OCI-LY1 (cell line): ENCODE measurements at regions not wholly inside any gene's neighbourhood (a gene's known extent, or its start where the extent isn't known, plus 50 kb on each side); places are given as distances from the start of the nearest gene placed in this dataset.

Source experiments
- H2AFZ ChIP-seq: fragments of 200-600 bp; sonication (generic), shearing (Covaris generic); 2 replicates; pipeline ENCODE4 v1.6.0; 2014; ENCODE audit warnings: antibody characterized with exemption, mild to moderate bottlenecking, low read length
- H3F3A ChIP-seq: fragments of 200-600 bp; sonication (generic), shearing (Covaris generic); 2 replicates; pipeline ENCODE4 v1.6.0; 2014; ENCODE audit warnings: mild to moderate bottlenecking, antibody characterized with exemption, low read length, moderate library complexity; ENCODE audit not compliant: insufficient read depth
- H3K27ac ChIP-seq: fragments of 200-600 bp; sonication (generic); 2 replicates; pipeline ENCODE4 v1.5.1; 2014; ENCODE audit warnings: low read length, mixed run types, mild to moderate bottlenecking, low read depth; ENCODE audit not compliant: poor library complexity, severe bottlenecking
- H3K27me3 ChIP-seq: fragments of 200-600 bp; sonication (generic); 2 replicates; pipeline ENCODE4 v1.6.0; 2014; ENCODE audit warnings: antibody characterized with exemption, mild to moderate bottlenecking, low read length, moderate library complexity; ENCODE audit not compliant: insufficient read depth
- H3K36me3 ChIP-seq: fragments of 200-600 bp; sonication (generic); 2 replicates; pipeline ENCODE4 v1.6.1; 2014; ENCODE audit warnings: mild to moderate bottlenecking, antibody characterized with exemption, low read length, moderate library complexity, mixed read lengths; ENCODE audit not compliant: insufficient read depth
- H3K4me1 ChIP-seq: fragments of 200-600 bp; sonication (generic); 2 replicates; pipeline ENCODE4 v1.5.1; 2014; ENCODE audit warnings: mild to moderate bottlenecking, low read length, moderate library complexity; ENCODE audit not compliant: insufficient read depth, severe bottlenecking
- H3K4me2 ChIP-seq: fragments of 200-600 bp; sonication (generic), shearing (Covaris generic); 2 replicates; pipeline ENCODE4 v1.6.1; 2014; ENCODE audit warnings: low read length
- H3K4me3 ChIP-seq: fragments of 200-600 bp; sonication (generic); 2 replicates; pipeline ENCODE4 v1.5.1; 2014; ENCODE audit warnings: low read length, low read depth, mild to moderate bottlenecking, mixed read lengths; ENCODE audit not compliant: poor library complexity, severe bottlenecking
- H3K79me2 ChIP-seq: fragments of 200-600 bp; shearing (Covaris generic); 2 replicates; pipeline ENCODE4 v1.6.1; 2016; ENCODE audit warnings: mixed run types, low read length, mixed read lengths; ENCODE audit not compliant: insufficient read depth
- H3K9ac ChIP-seq: fragments of 200-600 bp; sonication (generic), shearing (Covaris generic); 2 replicates; pipeline ENCODE4 v1.6.1; 2014; ENCODE audit warnings: mild to moderate bottlenecking, low read length, mixed read lengths
- H3K9me2 ChIP-seq: fragments of 200-600 bp; sonication (generic), shearing (Covaris generic); 2 replicates; pipeline ENCODE4 v1.6.1; 2014; ENCODE audit warnings: low read depth, mild to moderate bottlenecking, low read length, mixed read lengths
- H3K9me3 ChIP-seq: fragments of 200-600 bp; shearing (Covaris generic); 2 replicates; pipeline ENCODE4 v1.6.1; 2014; ENCODE audit warnings: low read length, mixed read lengths
- H4K20me1 ChIP-seq: fragments of 200-600 bp; sonication (generic), shearing (Covaris generic); 2 replicates; pipeline ENCODE4 v1.6.0; 2016; ENCODE audit warnings: mild to moderate bottlenecking, low read length; ENCODE audit not compliant: insufficient read depth
- EZH2 ChIP-seq: fragments of 200-600 bp; sonication (generic), shearing (Covaris generic); IDR thresholded peaks from 2 replicates; pipeline ENCODE4 v1.8.0; 2017; ENCODE audit warnings: borderline replicate concordance, mixed run types, mild to moderate bottlenecking, antibody characterized with exemption, low read length, moderate library complexity, mixed read lengths
- TF ChIP-seq, protein P1 (sequence below): fragments of 200-600 bp; sonication (generic), shearing (Covaris generic); IDR thresholded peaks from 2 replicates; pipeline ENCODE4 v1.5.1; 2017; ENCODE audit warnings: mild to moderate bottlenecking, antibody characterized with exemption, low read length, moderate library complexity, mixed read lengths

DNA sequence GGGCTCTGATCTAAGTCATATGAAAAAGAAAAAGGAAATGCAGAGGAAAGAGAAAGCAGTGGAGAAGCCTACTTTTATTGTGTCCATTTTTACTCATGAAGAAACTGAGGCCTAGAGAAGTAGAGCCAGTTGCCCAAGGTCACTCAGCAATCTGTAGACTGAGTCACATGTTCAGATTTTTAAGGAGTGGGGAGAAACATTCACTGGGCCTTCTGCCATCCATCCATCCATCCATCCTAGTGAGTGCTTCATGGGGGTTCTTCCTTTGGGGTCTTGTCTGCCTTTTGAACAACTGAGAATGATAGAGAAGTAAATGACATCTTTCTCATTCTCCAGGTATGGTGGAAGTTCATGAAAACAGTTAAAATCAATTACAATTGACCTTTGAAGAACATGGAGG is 233.6 kb upstream of the SRRM4 start:
- H3K27me3 ChIP-seq = no peaks in the 10 kb centered on the region
- no peak overlapping the region for H3K27ac ChIP-seq
- no peaks in the 10 kb centered on the region for H4K20me1 ChIP-seq
- no peak overlapping the region for H3K4me3 ChIP-seq
- no peak overlapping the region for H2AFZ ChIP-seq
- TF ChIP-seq EZH2 = no peak
- TF ChIP-seq, protein P1, sequence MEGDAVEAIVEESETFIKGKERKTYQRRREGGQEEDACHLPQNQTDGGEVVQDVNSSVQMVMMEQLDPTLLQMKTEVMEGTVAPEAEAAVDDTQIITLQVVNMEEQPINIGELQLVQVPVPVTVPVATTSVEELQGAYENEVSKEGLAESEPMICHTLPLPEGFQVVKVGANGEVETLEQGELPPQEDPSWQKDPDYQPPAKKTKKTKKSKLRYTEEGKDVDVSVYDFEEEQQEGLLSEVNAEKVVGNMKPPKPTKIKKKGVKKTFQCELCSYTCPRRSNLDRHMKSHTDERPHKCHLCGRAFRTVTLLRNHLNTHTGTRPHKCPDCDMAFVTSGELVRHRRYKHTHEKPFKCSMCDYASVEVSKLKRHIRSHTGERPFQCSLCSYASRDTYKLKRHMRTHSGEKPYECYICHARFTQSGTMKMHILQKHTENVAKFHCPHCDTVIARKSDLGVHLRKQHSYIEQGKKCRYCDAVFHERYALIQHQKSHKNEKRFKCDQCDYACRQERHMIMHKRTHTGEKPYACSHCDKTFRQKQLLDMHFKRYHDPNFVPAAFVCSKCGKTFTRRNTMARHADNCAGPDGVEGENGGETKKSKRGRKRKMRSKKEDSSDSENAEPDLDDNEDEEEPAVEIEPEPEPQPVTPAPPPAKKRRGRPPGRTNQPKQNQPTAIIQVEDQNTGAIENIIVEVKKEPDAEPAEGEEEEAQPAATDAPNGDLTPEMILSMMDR = no peak
- H3K79me2 ChIP-seq = no peaks in the 10 kb centered on the region
- H3K4me1 ChIP-seq = no peaks in the 10 kb centered on the region
- no peaks in the 10 kb centered on the region for H3F3A ChIP-seq
- no peak overlapping the region for H3K9ac ChIP-seq
- H3K9me3 ChIP-seq = no peaks in the 10 kb centered on the region
- H3K9me2 ChIP-seq = no peaks in the 10 kb centered on the region; the same call in 1 of the 2 replicates
- H3K36me3 ChIP-seq = no peaks in the 10 kb centered on the region
- H3K4me2 ChIP-seq = no peak overlapping the region

DNA sequence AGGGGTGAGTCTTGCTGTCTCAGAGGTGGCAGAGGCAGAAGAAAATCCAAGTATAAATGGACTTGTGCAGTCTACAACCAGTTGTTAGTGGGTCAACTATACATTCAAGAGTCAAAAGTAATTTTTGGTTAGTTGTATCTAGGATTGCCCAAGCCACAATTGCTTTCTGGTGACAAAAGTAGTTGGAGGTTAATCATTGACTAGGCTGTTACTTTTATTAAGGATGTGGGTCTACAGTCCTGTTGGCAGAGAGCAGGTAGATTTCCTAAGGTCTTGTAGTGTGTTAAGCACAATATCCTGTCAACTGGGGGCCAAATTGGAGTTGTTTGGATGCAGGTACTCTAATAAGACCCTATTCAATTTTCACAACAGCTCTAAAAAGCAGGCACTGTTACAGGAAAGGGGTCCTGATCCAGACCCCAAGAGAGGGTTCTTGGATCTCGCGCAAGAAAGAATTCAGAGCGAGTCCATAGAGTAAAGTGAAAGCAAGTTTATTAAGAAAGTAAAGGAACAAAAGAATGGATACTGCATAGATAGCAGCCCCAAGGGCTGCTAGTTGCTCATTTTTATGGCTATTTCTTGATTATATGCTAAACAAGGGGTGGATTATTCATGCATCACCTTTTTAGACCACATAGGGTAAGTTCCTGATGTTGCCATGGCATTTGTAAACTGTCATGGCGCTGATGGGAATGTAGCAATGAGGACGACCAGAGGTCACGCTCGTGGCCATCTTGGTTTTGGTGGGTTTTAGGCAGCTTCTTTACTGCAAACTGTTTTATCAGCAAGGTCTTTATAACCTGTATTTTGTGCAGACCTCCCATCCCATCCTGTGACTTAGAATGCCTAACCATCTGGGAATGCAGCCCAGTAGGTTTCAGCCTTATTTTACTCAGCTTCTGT is 232.6 kb upstream of the SRRM4 start:
- Histone ChIP-seq H4K20me1 (no peaks in the 10 kb centered on the region), H3K27ac (no peak overlapping the region), H3K4me3 (no peak overlapping the region), H3K27me3 (no peaks in the 10 kb centered on the region), H3K9me2 (no peaks in the 10 kb centered on the region; the same call in 1 of the 2 replicates), H2AFZ (no peak overlapping the region), H3F3A (no peaks in the 10 kb centered on the region), H3K4me2 (no peak overlapping the region), H3K9me3 (no peaks in the 10 kb centered on the region), H3K9ac (no peak overlapping the region), H3K79me2 (no peaks in the 10 kb centered on the region), H3K4me1 (no peaks in the 10 kb centered on the region), H3K36me3 (no peaks in the 10 kb centered on the region)
- TF ChIP-seq, protein P1 = no peak
- TF ChIP-seq EZH2 = no peak

DNA sequence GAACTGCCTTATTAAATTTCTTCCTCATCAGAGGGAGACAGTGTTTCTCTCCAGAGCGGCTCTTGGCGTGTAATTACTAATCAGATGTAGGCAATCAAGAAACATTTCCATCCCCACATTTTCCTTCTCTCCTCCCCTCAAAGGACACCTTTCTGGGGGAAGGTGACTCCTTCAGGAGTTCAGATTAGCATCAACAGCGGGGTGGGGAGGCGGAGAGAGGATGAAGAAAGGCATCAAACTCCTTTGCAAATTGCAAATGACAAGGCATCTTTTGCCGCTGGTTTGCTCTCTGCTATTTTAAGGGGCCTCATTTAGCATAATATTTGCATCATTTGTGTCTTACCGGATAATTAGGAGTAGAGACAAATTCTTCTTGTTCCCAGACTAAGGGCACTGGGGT is 231.7 kb upstream of the SRRM4 start:
- Histone ChIP-seq H3K36me3 (no peaks in the 10 kb centered on the region), H3F3A (no peaks in the 10 kb centered on the region), H3K27ac (no peak overlapping the region), H3K4me2 (no peak overlapping the region), H3K79me2 (no peaks in the 10 kb centered on the region), H3K4me3 (no peak overlapping the region), H3K9me3 (no peaks in the 10 kb centered on the region), H4K20me1 (no peaks in the 10 kb centered on the region), H3K9me2 (no peaks in the 10 kb centered on the region; the same call in 1 of the 2 replicates), H3K27me3 (no peaks in the 10 kb centered on the region), H3K4me1 (no peaks in the 10 kb centered on the region), H3K9ac (no peak overlapping the region), H2AFZ (no peak overlapping the region)
- no peak for TF ChIP-seq EZH2
- TF ChIP-seq, protein P1 = no peak
